NT2/D1 (cell line): ENCODE measurements at regions not wholly inside any gene's neighbourhood (a gene's known extent, or its start where the extent isn't known, plus 50 kb on each side); places are given as distances from the start of the nearest gene placed in this dataset.

Source experiments
- DNase-seq: peaks from one replicate; pipeline ENCODE4 v3.0.0-alpha.2; 2011; ENCODE audit warnings: low read depth, low spot score
- H3K27me3 ChIP-seq: 2 replicates; pipeline ENCODE4 v1.6.0; 2011; ENCODE audit warnings: mild to moderate bottlenecking; ENCODE audit not compliant: insufficient read length, insufficient read depth
- H3K36me3 ChIP-seq: 2 replicates; pipeline ENCODE4 v1.6.1; 2011; ENCODE audit warnings: mild to moderate bottlenecking, low read length, mixed read lengths; ENCODE audit not compliant: insufficient read depth, insufficient read length
- H3K4me1 ChIP-seq: 2 replicates; pipeline ENCODE4 v1.5.1; 2011; ENCODE audit not compliant: insufficient read depth, insufficient read length
- H3K4me3 ChIP-seq: 2 replicates; pipeline ENCODE4 v1.5.1; 2011; ENCODE audit warnings: low read depth; ENCODE audit not compliant: insufficient read length
- H3K9ac ChIP-seq: 2 replicates; pipeline ENCODE4 v1.6.0; 2011; ENCODE audit warnings: low read depth; ENCODE audit not compliant: insufficient read length
- H3K9me3 ChIP-seq: 2 replicates; pipeline ENCODE4 v1.5.1; 2011; ENCODE audit warnings: mild to moderate bottlenecking, low read length; ENCODE audit not compliant: insufficient read depth
- SUZ12 ChIP-seq: IDR thresholded peaks from 2 replicates; pipeline ENCODE4 v1.6.1; 2011; ENCODE audit not compliant: insufficient read length, insufficient read depth; ENCODE audit errors: extremely low read depth
- YY1 ChIP-seq: IDR thresholded peaks from 2 replicates; pipeline ENCODE4 v1.6.1; 2011; ENCODE audit not compliant: insufficient read length, insufficient read depth
- ZNF274 ChIP-seq: IDR thresholded peaks from 2 replicates; pipeline ENCODE4 v1.6.1; 2011; ENCODE audit warnings: mild to moderate bottlenecking, low read depth, low read length

GRCh38 chr15:87293031-87293430, 963.5 kb downstream of the NTRK3 start:
- H3K9me3 ChIP-seq: no peaks in the 10 kb centered on the region
- no peak for DNase-seq
- no peak overlapping the region for H3K4me3 ChIP-seq
- no peaks in the 10 kb centered on the region for H3K4me1 ChIP-seq
- H3K27me3 ChIP-seq: no peaks in the 10 kb centered on the region
- no peaks in the 10 kb centered on the region for H3K36me3 ChIP-seq
- no peak overlapping the region for H3K9ac ChIP-seq
- TF ChIP-seq YY1: no peak
- TF ChIP-seq SUZ12: no peak
- TF ChIP-seq ZNF274: no peak

- peak; percentile 2 for DNase-seq
- Histone ChIP-seq H3K4me1 (no peaks in the 10 kb centered on the region), H3K9me3 (peaks cover 3% of the 10 kb centered on the region; the same call in 1 of the 2 replicates), H3K9ac (no peak overlapping the region), H3K36me3 (no peaks in the 10 kb centered on the region), H3K4me3 (no peak overlapping the region), H3K27me3 (no peaks in the 10 kb centered on the region)
- TF ChIP-seq ZNF274 (no peak), YY1 (no peak)
Observed at GRCh38 chr15:87287156-87287555, 969.4 kb downstream of the NTRK3 start.

GRCh38 chr15:87269566-87269965, 987.0 kb downstream of the NTRK3 start:
- H3K4me3 ChIP-seq: no peak overlapping the region
- H3K9me3 ChIP-seq: peaks cover 8% of the 10 kb centered on the region
- TF ChIP-seq YY1 (no peak), SUZ12 (no peak), ZNF274 (no peak)
- no peaks in the 10 kb centered on the region for H3K36me3 ChIP-seq
- no peaks in the 10 kb centered on the region for H3K27me3 ChIP-seq
- H3K9ac ChIP-seq: no peak overlapping the region
- no peaks in the 10 kb centered on the region for H3K4me1 ChIP-seq
- no peak for DNase-seq

- Histone ChIP-seq H3K27me3 (no peaks in the 10 kb centered on the region), H3K36me3 (no peaks in the 10 kb centered on the region), H3K9me3 (peaks cover 8% of the 10 kb centered on the region), H3K4me1 (no peaks in the 10 kb centered on the region), H3K9ac (no peak overlapping the region), H3K4me3 (no peak overlapping the region)
- DNase-seq: no peak
- TF ChIP-seq SUZ12: no peak
- TF ChIP-seq ZNF274: no peak
- TF ChIP-seq YY1: no peak
Observed at GRCh38 chr15:87268675-87269074, 987.9 kb downstream of the NTRK3 start.

- peaks cover under 1% of the 10 kb centered on the region for H3K9me3 ChIP-seq
- no peak overlapping the region for H3K9ac ChIP-seq
- no peaks in the 10 kb centered on the region for H3K36me3 ChIP-seq
- no peaks in the 10 kb centered on the region for H3K27me3 ChIP-seq
- no peak overlapping the region for H3K4me3 ChIP-seq
- no peaks in the 10 kb centered on the region for H3K4me1 ChIP-seq
- TF ChIP-seq SUZ12 (no peak), YY1 (no peak), ZNF274 (no peak)
- no peak for DNase-seq
Observed at GRCh38 chr15:87267798-87268197, 988.7 kb downstream of the NTRK3 start.

- no peaks in the 10 kb centered on the region for H3K9me3 ChIP-seq
- H3K27me3 ChIP-seq: no peaks in the 10 kb centered on the region
- DNase-seq: no peak
- no peak for TF ChIP-seq ZNF274
- no peak for TF ChIP-seq SUZ12
- TF ChIP-seq YY1: no peak
- no peak overlapping the region for H3K4me3 ChIP-seq
- no peak overlapping the region for H3K9ac ChIP-seq
- H3K36me3 ChIP-seq: no peaks in the 10 kb centered on the region
- H3K4me1 ChIP-seq: no peaks in the 10 kb centered on the region
Observed at GRCh38 chr15:87263871-87264270, 992.7 kb downstream of the NTRK3 start.

- DNase-seq: no peak
- Histone ChIP-seq H3K9ac (no peak overlapping the region), H3K36me3 (no peaks in the 10 kb centered on the region), H3K4me1 (no peaks in the 10 kb centered on the region), H3K9me3 (no peaks in the 10 kb centered on the region), H3K27me3 (no peaks in the 10 kb centered on the region), H3K4me3 (no peak overlapping the region)
- TF ChIP-seq ZNF274: no peak
Observed at GRCh38 chr15:87263296-87263695, 993.2 kb downstream of the NTRK3 start.

- Histone ChIP-seq H3K9me3 (no peaks in the 10 kb centered on the region), H3K9ac (no peak overlapping the region), H3K36me3 (no peaks in the 10 kb centered on the region), H3K27me3 (no peaks in the 10 kb centered on the region), H3K4me3 (no peak overlapping the region), H3K4me1 (no peaks in the 10 kb centered on the region)
- no peak for DNase-seq
- no peak for TF ChIP-seq SUZ12
Observed at GRCh38 chr15:87245592-87245991, 1010.9 kb downstream of the NTRK3 start.
